ENCODE measurements at regions not wholly inside any gene's neighbourhood (a gene's known extent, or its start where the extent isn't known, plus 50 kb on each side); places are given as distances from the start of the nearest gene placed in this dataset.
A peak's percentile ranks its signal among the peaks of the same experiment; 100 is the strongest.

GRCh38 chr9:89993678-89994630, 389.1 kb downstream of the GADD45G start:
- H3K79me2 ChIP-seq (ENCODE audit: control insufficient read depth in 1 of 2, insufficient read depth in 2 of 2, low read length in 2 of 2): no peaks in the 10 kb centered on the region
- no peak overlapping the region for H3K23ac ChIP-seq (ENCODE audit: insufficient read length)
- peaks cover 0 to 13% (median 9%) of the 10 kb centered on the region in 4 experiments; a peak in 6 of 7 replicates for H3K4me1 ChIP-seq (replicated peaks in 1 of 4; ENCODE audit: control insufficient read depth in 3 of 4, insufficient read depth in 4 of 4, low read length in 3 of 4)
- H3K18ac ChIP-seq (ENCODE audit: extremely low read depth, low read length): no peak overlapping the region
- H2AK5ac ChIP-seq (ENCODE audit: low read depth, low read length): peak overlapping the region; percentile 91
- no peak overlapping the region for H3K9ac ChIP-seq (replicated peaks in 1 of 4; ENCODE audit: extremely low read depth in 1 of 4, low read depth in 3 of 4, low read length in 3 of 4)
- no peaks in the 10 kb centered on the region for H3K79me1 ChIP-seq (ENCODE audit: low read depth, low read length)
- ChIA-PET POLR2A (ENCODE audit: partially characterized antibody) (no interaction called here), CTCF (ENCODE audit: partially characterized antibody) (interaction anchor here (1.3 kb wide), 1 partner anchor 12 kb away, joined by 3 read pairs; no protein-coding TSS in a partner anchor)
- peak overlapping the region in 1 of 2 experiments; percentile 32; a peak in 2 of 4 replicates for H3K4me2 ChIP-seq (ENCODE audit: insufficient read depth in 1 of 2, low read depth in 2 of 2, low read length in 2 of 2)
- WGBS, 2 experiments (ENCODE audit: extremely low coverage in 1 of 2, insufficient coverage in 1 of 2, insufficient read length in 1 of 2, insufficient replicate concordance in 2 of 2, low coverage in 1 of 2, low lambda C conversion rate in 2 of 2, missing lambda C conversion rate in 1 of 2): 84% methylated on average over 5 of the region's 5 CpGs; no CpG with 5 or more reads in 1 of the 2 experiments
- H4K8ac ChIP-seq (ENCODE audit: extremely low read depth, insufficient read depth, low read length): no peak overlapping the region
- DNase-seq (ENCODE audit: low read depth in 1 of 2, low spot score in 2 of 2): no peak
- FAIRE-seq: no peak
- H4K91ac ChIP-seq (replicated peaks; ENCODE audit: insufficient read length, low read length): no peak overlapping the region
- H3K4ac ChIP-seq (replicated peaks; ENCODE audit: insufficient read length, low read depth, low read length): no peak overlapping the region
- no peak overlapping the region for H3K56ac ChIP-seq (replicated peaks; ENCODE audit: insufficient read length, low read depth, low read length)
- H4K5ac ChIP-seq (ENCODE audit: insufficient read length, low read depth, low read length): no peak overlapping the region
- H3K14ac ChIP-seq (ENCODE audit: insufficient read length): no peak overlapping the region
- no peak overlapping the region for H3K4me3 ChIP-seq (ENCODE audit: extremely low read depth in 1 of 4, insufficient read depth in 2 of 4, low read depth in 3 of 4, low read length in 4 of 4)
- no peaks in the 10 kb centered on the region for H3K36me3 ChIP-seq (ENCODE audit: control insufficient read depth in 2 of 4, insufficient read depth in 4 of 4, low read length in 3 of 4)
- H2BK15ac ChIP-seq (ENCODE audit: low read length): peak overlapping the region; percentile 99; the same call in 1 of the 2 replicates
- no peak overlapping the region for H2AFZ ChIP-seq (ENCODE audit: low read length)
- peak overlapping the region; percentile 28 for H2BK20ac ChIP-seq (ENCODE audit: low read length)
- peaks cover 6% of the 10 kb centered on the region; the same call in 1 of the 2 replicates for H3K23me2 ChIP-seq (ENCODE audit: low read depth, low read length)
- H4K20me1 ChIP-seq (replicated peaks in 1 of 2; ENCODE audit: control insufficient read depth in 1 of 2, insufficient read depth in 2 of 2, low read length in 2 of 2): peaks cover 0 to 6% of the 10 kb centered on the region in 2 experiments
- H3K27ac ChIP-seq (ENCODE audit: low read depth, low read length): no peak overlapping the region
- peak overlapping the region; percentile 85 for H2BK12ac ChIP-seq (ENCODE audit: low read depth, low read length)
- TF ChIP-seq TEAD4 (IDR thresholded peaks at IDR 0.05; ENCODE audit: low read depth, low read length) (peak; percentile 87), RXRA (IDR thresholded peaks at IDR 0.05; ENCODE audit: insufficient read depth, low read depth, low read length) (no peak), HDAC2 (IDR thresholded peaks at IDR 0.05; ENCODE audit: borderline replicate concordance in 1 of 2, low read depth in 2 of 2, low read length in 2 of 2) (no peak)
- H2BK5ac ChIP-seq (ENCODE audit: low read depth, low read length): peak overlapping the region; percentile 31; the same call in 1 of the 2 replicates
- H2BK120ac ChIP-seq (replicated peaks; ENCODE audit: low read depth, low read length): no peak overlapping the region
- no peaks in the 10 kb centered on the region for H3K27me3 ChIP-seq (replicated peaks in 1 of 4; ENCODE audit: control insufficient read depth in 3 of 4, extremely low read depth in 1 of 4, insufficient read depth in 3 of 4, low read length in 3 of 4)
- peaks cover 6% of the 10 kb centered on the region in 2 experiments; a peak in 2 of 4 replicates for H3K9me3 ChIP-seq (ENCODE audit: insufficient read depth in 2 of 2, low read depth in 1 of 2, low read length in 1 of 2)

Data from H1 (cell line).